GM18499 (cell line): ENCODE measurements at regions not wholly inside any gene's neighbourhood (a gene's known extent, or its start where the extent isn't known, plus 50 kb on each side); places are given as distances from the start of the nearest gene placed in this dataset.

Source experiments
- ATAC-seq: cut with Tn5 transposase; IDR thresholded peaks from one replicate; pipeline ENCODE4 v1.9.1; 2021; ENCODE audit warnings: moderate number of reproducible peaks; ENCODE audit not compliant: insufficient read depth, unreplicated experiment

DNA sequence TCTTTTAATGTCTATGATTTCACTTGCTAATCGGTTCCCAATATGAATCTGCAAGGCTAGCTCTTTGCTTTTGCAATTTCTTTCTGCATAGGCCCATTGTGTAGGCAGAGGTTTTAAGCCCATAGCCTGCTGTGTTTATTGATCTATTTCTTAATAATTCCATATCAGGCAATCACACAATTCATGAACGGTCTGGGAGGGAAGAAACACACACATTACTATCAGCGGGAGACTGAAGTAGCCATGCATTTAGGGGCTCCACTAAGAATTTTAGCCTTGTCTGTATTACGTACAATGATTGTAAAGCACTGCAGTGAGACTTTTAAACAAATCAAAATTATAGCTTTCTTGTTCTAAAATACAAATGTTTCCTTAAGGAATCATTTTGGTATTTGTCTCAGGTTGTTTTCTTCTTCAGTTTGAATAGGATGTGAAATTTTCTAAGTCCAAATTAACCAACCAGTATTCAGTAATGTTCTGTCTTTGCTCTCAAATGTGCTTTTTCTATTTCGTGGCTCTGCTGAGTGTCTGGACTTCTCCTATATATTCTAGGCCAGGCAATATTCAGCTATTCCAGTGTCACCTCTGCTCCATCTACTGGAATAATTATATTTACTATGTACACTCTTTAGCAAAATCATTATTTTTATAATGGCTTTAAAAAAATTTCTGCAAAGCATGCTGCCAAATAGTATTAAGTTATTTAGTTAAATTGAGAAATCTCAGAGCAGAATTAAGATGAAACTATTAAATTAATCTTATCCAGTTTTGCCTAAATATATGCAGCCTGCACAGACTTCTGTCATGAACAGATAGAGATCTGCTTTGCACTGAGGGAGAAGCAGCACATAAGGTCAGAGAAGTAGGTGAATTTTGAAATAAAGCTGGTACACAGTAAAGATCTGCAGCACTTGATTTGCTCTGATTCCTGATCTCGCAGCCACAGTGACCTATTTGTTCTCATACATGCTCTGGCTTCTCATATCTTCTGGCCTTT is 103.0 kb upstream of the NAALADL2 start:
- ATAC-seq, result no peak

- no peak for ATAC-seq
These were observed 100.2 kb upstream of the NAALADL2 start for GRCh38 chr3:174758943-174759342.

- no peak for ATAC-seq
These were observed 91.7 kb upstream of the NAALADL2 start for GRCh38 chr3:174767406-174767805.

GRCh38 chr3:174767853-174768382 is 91.2 kb upstream of the NAALADL2 start:
- ATAC-seq, result no peak

DNA sequence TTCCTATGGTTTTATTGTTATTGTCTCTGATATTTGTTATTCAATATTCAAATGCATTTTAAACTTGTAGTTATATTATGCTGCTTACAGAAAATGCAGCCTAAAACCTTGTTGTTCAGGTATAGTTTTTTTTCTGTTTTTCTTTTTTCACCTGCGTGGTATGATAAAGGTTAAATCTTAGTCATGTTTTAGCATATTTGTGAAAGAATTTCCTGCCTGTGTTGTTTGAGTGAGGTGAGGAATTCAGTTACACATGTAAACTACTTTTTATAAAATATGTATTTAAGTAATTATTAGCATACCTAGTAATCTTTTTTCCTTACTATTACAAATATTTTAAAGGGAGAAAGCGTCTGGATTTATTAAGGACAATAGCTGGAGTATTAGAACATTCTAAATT is 90.0 kb upstream of the NAALADL2 start:
- ATAC-seq, result no peak

GRCh38 chr3:174775603-174776002 is 83.5 kb upstream of the NAALADL2 start:
- ATAC-seq, result no peak

GRCh38 chr3:174776123-174776522 is 83.0 kb upstream of the NAALADL2 start:
- no peak for ATAC-seq

DNA sequence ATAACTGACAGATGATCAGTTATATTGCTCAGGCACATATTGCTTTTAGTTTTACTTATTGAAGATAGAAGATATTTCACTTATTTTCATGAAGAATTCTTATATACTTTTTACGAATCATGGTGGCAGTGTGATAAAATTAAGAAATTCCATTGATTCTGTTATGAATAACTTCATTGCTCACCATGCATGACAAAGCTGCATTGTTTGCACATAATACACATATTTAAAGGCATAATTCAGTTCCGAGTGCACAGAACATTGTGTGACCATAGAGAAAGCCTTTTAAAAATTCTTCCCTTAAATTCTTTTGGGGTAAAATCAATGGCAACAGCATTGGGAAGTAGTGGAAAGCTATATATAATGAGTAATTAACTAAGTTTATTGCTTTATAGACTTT is 82.5 kb upstream of the NAALADL2 start:
- no peak for ATAC-seq

- no peak for ATAC-seq
These were observed 81.3 kb upstream of the NAALADL2 start for GRCh38 chr3:174777813-174778212.

- no peak for ATAC-seq
These were observed 75.6 kb upstream of the NAALADL2 start for GRCh38 chr3:174783502-174783901.

DNA sequence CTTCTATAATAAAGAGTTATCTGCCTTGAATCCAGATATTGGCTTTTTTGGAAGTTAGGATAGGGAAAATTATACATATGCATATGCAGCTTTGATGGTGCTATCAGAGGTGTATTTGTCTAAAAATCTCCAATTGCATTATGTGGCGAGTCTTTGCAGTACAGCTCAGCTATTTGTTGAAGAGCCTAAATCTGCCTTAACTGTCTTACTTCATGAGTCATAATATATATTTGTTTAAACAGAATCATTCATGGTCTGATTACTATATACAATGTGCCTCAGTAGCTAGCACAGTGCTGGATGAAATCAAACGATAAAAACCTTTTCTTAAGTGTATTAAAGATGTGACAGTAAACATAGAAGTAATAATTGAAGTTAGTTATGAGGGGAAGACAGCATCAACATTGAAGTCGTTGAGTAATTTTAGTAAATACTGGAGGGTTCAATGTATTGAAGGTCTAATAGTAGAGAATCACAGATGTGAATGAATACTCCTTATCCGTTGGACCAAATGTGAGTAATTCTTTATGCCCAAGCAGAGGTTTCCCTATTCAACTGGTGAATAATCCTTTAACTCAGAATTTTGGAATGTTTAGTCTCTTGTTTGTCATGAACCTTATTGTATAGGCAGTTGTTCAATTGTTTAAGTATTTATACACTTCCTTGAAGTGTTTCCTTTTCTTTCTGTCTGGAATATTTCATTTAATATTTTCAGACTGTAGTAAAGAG is 74.8 kb upstream of the NAALADL2 start:
- ATAC-seq, result no peak

- no peak for ATAC-seq
These were observed 72.3 kb upstream of the NAALADL2 start for GRCh38 chr3:174786825-174787224.

DNA sequence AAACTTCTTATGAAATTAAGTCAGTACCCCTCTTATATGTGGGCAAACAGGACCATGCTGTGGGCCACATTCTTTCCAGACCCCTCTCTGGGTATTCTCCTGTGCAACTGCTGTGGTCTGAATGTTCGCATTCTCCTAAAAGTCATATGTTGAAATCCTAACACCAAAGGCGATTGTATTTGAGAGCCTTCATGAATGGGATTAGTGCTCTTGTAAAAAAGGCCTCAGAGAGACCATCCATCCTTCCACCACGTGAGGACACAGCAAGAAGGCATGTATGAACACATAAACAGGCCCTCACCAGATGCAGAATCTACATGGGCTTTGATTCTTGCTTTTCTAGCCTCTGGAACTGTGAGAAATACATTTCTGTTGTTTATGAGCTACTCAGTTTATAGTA is 68.0 kb upstream of the NAALADL2 start:
- ATAC-seq, result no peak

DNA sequence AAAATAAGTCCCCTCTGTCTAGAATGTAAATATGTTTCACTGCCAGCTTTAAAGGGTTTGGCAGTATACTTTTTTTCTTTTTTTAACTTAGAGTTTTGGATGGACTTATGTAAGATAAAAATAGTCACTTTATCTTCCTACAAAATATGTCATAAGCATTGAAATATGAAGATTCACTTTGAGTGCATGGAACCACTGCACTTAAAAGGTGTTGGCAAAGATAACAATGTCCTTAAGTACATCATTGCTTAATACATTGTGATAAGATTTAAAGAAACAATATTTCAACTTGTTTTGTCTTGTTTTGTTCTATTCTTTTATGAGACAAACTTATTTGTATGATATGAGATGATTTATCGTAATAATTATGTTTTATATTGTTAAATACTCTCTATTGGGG is 66.3 kb upstream of the NAALADL2 start:
- no peak for ATAC-seq
